ENCODE measurements at regions not wholly inside any gene's neighbourhood (a gene's known extent, or its start where the extent isn't known, plus 50 kb on each side); places are given as distances from the start of the nearest gene placed in this dataset.

- TF ChIP-seq CTCF (IDR thresholded peaks at IDR 0.05) (no peak), POLR2A (IDR thresholded peaks at IDR 0.05) (no peak)
These were observed 90.1 kb downstream of the NCOR2 start for GRCh38 chr12:124477107-124477915.

Data from thyroid gland (tissue), 4 donors.